Activated naive CD8-positive, alpha-beta T cell treated with anti-CD3 and anti-CD28 coated beads, Interleukin-2, amount 50 U/mL, for 24 hours (primary cell): ENCODE measurements at regions not wholly inside any gene's neighbourhood (a gene's known extent, or its start where the extent isn't known, plus 50 kb on each side); places are given as distances from the start of the nearest gene placed in this dataset.
"Not testable (repeated sequence)": the region's sequence is repeated elsewhere in the genome, so short reads cannot be mapped to it uniquely, and the experiment has no call there.

Experiments used
- ATAC-seq: fragments of 150-1000 bp; cut with Tn5 transposase; one replicate; pipeline ENCODE4 v1.10.0; 2021
- DNase-seq: peaks from one replicate; pipeline ENCODE4 v3.0.0; 2021
- H3K27ac Mint-ChIP-seq: one replicate; pipeline ENCODE4 v1.8.0; 2021; ENCODE audit warnings: mild to moderate bottlenecking, mixed read lengths
- H3K27me3 Mint-ChIP-seq: one replicate; pipeline ENCODE4 v1.8.0; 2021; ENCODE audit warnings: mixed read lengths
- H3K36me3 Mint-ChIP-seq: one replicate; pipeline ENCODE4 v1.8.0; 2021; ENCODE audit warnings: low read depth, mixed read lengths
- H3K4me1 Mint-ChIP-seq: one replicate; pipeline ENCODE4 v1.8.0; 2021; ENCODE audit warnings: mixed read lengths
- H3K4me3 Mint-ChIP-seq: one replicate; pipeline ENCODE4 v1.8.0; 2021; ENCODE audit warnings: mild to moderate bottlenecking, moderate library complexity, mixed read lengths
- H3K9me3 Mint-ChIP-seq: one replicate; pipeline ENCODE4 v1.8.0; 2021; ENCODE audit warnings: mixed read lengths

DNA sequence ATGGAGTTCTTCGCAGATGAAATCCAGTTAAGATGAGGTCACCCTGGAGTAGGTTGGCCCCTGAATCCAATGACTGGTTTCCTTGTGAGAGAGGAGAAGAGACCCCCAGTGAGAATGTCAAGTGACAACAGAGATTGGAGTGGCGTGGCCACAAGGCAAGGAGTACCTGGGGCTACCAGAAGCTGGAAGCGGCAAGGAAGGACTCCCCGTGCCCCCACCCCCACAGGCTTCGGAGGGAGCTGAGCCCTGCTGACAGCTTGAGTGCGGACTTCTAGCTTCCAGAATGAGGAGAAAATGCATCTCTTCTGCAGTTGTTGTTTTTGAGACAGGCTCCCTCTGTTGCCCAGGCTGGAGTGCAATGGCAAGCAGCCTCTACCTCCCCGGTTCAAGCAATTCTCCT lies 78.0 kb upstream of the HPCAL1 start:
- H3K9me3 Mint-ChIP-seq = no peaks in the 10 kb centered on the region
- peaks cover 3% of the 10 kb centered on the region for H3K27me3 Mint-ChIP-seq
- DNase-seq (no peak), ATAC-seq (no peak)
- H3K27ac Mint-ChIP-seq = no peak overlapping the region
- H3K4me3 Mint-ChIP-seq = no peak overlapping the region
- no peaks in the 10 kb centered on the region for H3K36me3 Mint-ChIP-seq
- peaks cover 2% of the 10 kb centered on the region for H3K4me1 Mint-ChIP-seq

GRCh38 chr2:10225291-10226037 lies 77.2 kb upstream of the HPCAL1 start:
- no peak overlapping the region for H3K4me3 Mint-ChIP-seq

GRCh38 chr2:10226038-10226724 lies 76.5 kb upstream of the HPCAL1 start:
- ATAC-seq = no peak
- Mint-ChIP-seq H3K9me3 (no peaks in the 10 kb centered on the region), H3K27me3 (peaks cover 3% of the 10 kb centered on the region), H3K27ac (no peak overlapping the region), H3K4me1 (peaks cover 2% of the 10 kb centered on the region), H3K36me3 (no peaks in the 10 kb centered on the region), H3K4me3 (no peak overlapping the region)
- no peak for DNase-seq

More at GRCh38 chr2:10225291-10226037, 77.2 kb upstream of the HPCAL1 start:
- Mint-ChIP-seq H3K27me3 (peaks cover 3% of the 10 kb centered on the region), H3K27ac (no peak overlapping the region), H3K36me3 (no peaks in the 10 kb centered on the region), H3K9me3 (no peaks in the 10 kb centered on the region), H3K4me1 (peaks cover 2% of the 10 kb centered on the region)
- no peak for ATAC-seq
- no peak for DNase-seq

GRCh38 chr2:10228611-10229365 lies 73.9 kb upstream of the HPCAL1 start:
- H3K27me3 Mint-ChIP-seq = peaks cover 3% of the 10 kb centered on the region
- ATAC-seq = no peak
- no peaks in the 10 kb centered on the region for H3K36me3 Mint-ChIP-seq
- no peak overlapping the region for H3K4me3 Mint-ChIP-seq
- no peaks in the 10 kb centered on the region for H3K4me1 Mint-ChIP-seq
- DNase-seq = no peak
- H3K9me3 Mint-ChIP-seq = peaks cover 5% of the 10 kb centered on the region
- no peak overlapping the region for H3K27ac Mint-ChIP-seq

GRCh38 chr2:10229462-10230099 lies 73.1 kb upstream of the HPCAL1 start:
- peaks cover 5% of the 10 kb centered on the region for H3K9me3 Mint-ChIP-seq
- ATAC-seq (no peak), DNase-seq (no peak)
- no peaks in the 10 kb centered on the region for H3K36me3 Mint-ChIP-seq
- H3K27me3 Mint-ChIP-seq = peaks cover 3% of the 10 kb centered on the region
- H3K4me1 Mint-ChIP-seq = no peaks in the 10 kb centered on the region
- no peak overlapping the region for H3K4me3 Mint-ChIP-seq
- no peak overlapping the region for H3K27ac Mint-ChIP-seq

- no peaks in the 10 kb centered on the region for H3K36me3 Mint-ChIP-seq
- ATAC-seq (no peak), DNase-seq (no peak)
- peaks cover 3% of the 10 kb centered on the region for H3K27me3 Mint-ChIP-seq
- no peak overlapping the region for H3K27ac Mint-ChIP-seq
- no peak overlapping the region for H3K4me3 Mint-ChIP-seq
- H3K4me1 Mint-ChIP-seq = no peaks in the 10 kb centered on the region
- H3K9me3 Mint-ChIP-seq = peaks cover 5% of the 10 kb centered on the region
Measured at GRCh38 chr2:10230499-10230898, 72.2 kb upstream of the HPCAL1 start.

GRCh38 chr2:10230921-10231320 lies 71.8 kb upstream of the HPCAL1 start:
- ATAC-seq, DNase-seq, H3K27ac Mint-ChIP-seq, H3K4me1 Mint-ChIP-seq, H3K9me3 Mint-ChIP-seq, H3K27me3 Mint-ChIP-seq, H3K4me3 Mint-ChIP-seq, H3K36me3 Mint-ChIP-seq: not testable (repeated sequence)

GRCh38 chr2:10231551-10232085 lies 71.1 kb upstream of the HPCAL1 start:
- H3K4me3 Mint-ChIP-seq = no peak overlapping the region
- no peak for ATAC-seq
- peaks cover 5% of the 10 kb centered on the region for H3K9me3 Mint-ChIP-seq
- no peak overlapping the region for H3K27ac Mint-ChIP-seq
- H3K4me1 Mint-ChIP-seq = no peaks in the 10 kb centered on the region
- no peak for DNase-seq
- peaks cover 3% of the 10 kb centered on the region for H3K27me3 Mint-ChIP-seq
- no peaks in the 10 kb centered on the region for H3K36me3 Mint-ChIP-seq

- no peak for ATAC-seq
- no peaks in the 10 kb centered on the region for H3K4me1 Mint-ChIP-seq
- H3K27ac Mint-ChIP-seq = no peak overlapping the region
- peaks cover 3% of the 10 kb centered on the region for H3K27me3 Mint-ChIP-seq
- H3K36me3 Mint-ChIP-seq = no peaks in the 10 kb centered on the region
- H3K9me3 Mint-ChIP-seq = peaks cover 5% of the 10 kb centered on the region
- H3K4me3 Mint-ChIP-seq = no peak overlapping the region
- no peak for DNase-seq
Measured at GRCh38 chr2:10232096-10232815, 70.4 kb upstream of the HPCAL1 start.

- ATAC-seq (no peak), DNase-seq (no peak)
- no peaks in the 10 kb centered on the region for H3K36me3 Mint-ChIP-seq
- H3K27ac Mint-ChIP-seq = peak overlapping the region; percentile 10
- no peaks in the 10 kb centered on the region for H3K4me1 Mint-ChIP-seq
- no peak overlapping the region for H3K4me3 Mint-ChIP-seq
- peaks cover 5% of the 10 kb centered on the region for H3K9me3 Mint-ChIP-seq
- H3K27me3 Mint-ChIP-seq = no peaks in the 10 kb centered on the region
Measured at GRCh38 chr2:10233131-10234012, 69.3 kb upstream of the HPCAL1 start.

DNA sequence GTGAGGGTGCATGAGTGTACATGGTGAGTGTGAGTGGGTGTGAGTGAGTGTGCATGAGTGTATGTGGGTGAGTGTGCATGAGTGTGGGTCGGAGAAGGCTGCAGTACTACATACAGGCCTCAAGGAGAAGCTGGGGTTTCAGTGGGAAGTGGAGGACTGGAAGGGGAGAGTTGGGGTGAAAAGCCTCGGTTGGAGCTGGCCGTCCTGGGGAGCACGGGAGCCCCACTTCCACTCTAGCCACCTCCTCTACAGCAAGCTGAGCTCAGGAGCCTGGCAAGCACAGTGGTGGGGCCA lies 68.7 kb upstream of the HPCAL1 start:
- H3K27ac Mint-ChIP-seq = peak overlapping the region; percentile 10
- no peak for ATAC-seq

DNA sequence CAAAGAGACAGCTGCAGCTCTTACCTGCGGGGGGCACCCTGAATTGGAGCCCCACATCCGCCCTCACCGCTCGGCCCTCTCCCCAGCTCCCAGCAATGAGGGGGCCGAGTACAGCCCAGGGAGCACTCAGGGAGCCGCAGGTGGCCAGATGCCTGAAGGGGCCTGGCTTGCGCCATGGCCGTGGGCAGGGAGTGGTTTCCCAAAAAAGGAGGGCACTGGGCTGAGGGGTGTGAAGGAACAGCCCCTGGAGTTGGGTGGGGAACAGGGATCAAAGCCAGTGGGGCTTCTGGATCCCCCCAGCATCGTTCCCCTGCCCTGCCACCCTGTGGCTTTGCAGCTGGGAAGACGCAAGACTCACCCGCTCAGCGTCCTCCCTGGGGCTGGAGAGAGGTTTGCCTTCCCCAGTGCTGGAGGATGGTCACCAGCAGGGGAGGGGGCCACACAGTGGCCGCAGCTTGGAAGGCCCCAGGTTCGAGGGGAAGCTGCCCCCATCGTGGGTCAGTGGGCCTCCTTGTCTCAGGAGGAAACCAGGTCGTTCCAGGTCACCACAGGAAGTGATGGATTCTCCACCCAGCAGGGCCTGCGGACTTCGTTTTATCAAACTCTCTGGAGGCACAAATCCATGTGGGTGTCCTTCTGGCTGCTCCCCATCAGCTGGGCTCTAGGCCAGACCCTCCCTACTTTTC lies 68.2 kb upstream of the HPCAL1 start:
- Mint-ChIP-seq H3K27ac (no peak overlapping the region), H3K27me3 (no peaks in the 10 kb centered on the region), H3K4me1 (no peaks in the 10 kb centered on the region), H3K36me3 (no peaks in the 10 kb centered on the region), H3K4me3 (no peak overlapping the region), H3K9me3 (peaks cover 5% of the 10 kb centered on the region)
- DNase-seq (no peak), ATAC-seq (no peak)

More for the DNA sequence above, 68.7 kb upstream of the HPCAL1 start:
- Mint-ChIP-seq H3K36me3 (no peaks in the 10 kb centered on the region), H3K9me3 (peaks cover 5% of the 10 kb centered on the region), H3K4me3 (no peak overlapping the region), H3K27me3 (no peaks in the 10 kb centered on the region), H3K4me1 (no peaks in the 10 kb centered on the region)
- no peak for DNase-seq
